CD4-positive, alpha-beta T cell treated with Interleukin-4 for 1 hour (primary cell): ENCODE measurements at regions not wholly inside any gene's neighbourhood (a gene's known extent, or its start where the extent isn't known, plus 50 kb on each side); places are given as distances from the start of the nearest gene placed in this dataset.

Source experiments
- DNase-seq, 2 donors: peaks; one replicate each; pipeline ENCODE4 v3.0.0-alpha.2; 2020 to 2022

DNA sequence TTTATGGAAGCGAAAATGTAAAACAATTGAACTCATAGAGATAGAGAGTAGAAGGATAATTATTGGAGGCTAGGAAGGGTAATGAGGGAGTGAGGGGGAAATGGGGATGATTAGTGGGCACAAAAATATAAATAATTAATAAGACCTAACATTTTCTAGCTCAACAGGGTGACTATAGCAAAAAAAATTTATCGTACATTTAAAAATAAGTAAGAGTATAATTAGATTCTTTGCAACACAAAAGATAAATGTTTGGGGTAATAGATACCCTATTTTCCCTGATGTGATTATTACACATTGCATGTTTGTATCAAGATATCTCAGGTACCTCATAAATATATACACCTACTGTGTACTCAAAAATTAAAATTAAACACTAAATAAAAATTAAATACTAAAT is 1070.0 kb downstream of the LRFN5 start:
- no peak for DNase-seq

GRCh38 chr14:42673963-42674362 is 1067.3 kb downstream of the LRFN5 start:
- DNase-seq: no peak

GRCh38 chr14:42671636-42672035 is 1065.0 kb downstream of the LRFN5 start:
- DNase-seq: no peak

GRCh38 chr14:42665083-42665482 is 1058.4 kb downstream of the LRFN5 start:
- no peak for DNase-seq

DNA sequence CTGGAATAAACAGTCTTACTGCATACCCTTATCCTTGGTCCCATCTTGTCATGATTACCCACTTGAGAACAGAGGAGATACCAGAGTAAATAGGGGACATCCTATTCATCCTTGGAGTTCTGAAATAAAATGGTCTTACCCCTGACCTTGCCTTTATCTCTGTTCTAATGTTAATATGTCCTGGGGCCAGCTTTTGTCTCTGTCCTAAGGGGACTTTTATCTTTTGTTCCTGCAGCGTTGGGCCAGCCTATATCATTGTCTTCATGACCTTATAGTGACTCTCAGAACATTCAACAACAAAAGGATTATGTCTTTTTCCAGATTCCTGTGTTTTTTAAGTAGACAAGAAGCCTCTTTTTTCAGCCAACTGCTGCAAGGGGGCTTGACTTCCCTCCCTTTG is 1057.5 kb downstream of the LRFN5 start:
- DNase-seq: no peak

GRCh38 chr14:42654707-42655106 is 1048.0 kb downstream of the LRFN5 start:
- DNase-seq: no peak

- no peak for DNase-seq
Observed at GRCh38 chr14:42642787-42643186, 1036.1 kb downstream of the LRFN5 start.

GRCh38 chr14:42633504-42634095 is 1026.9 kb downstream of the LRFN5 start:
- DNase-seq: no peak

GRCh38 chr14:42629553-42629952 is 1022.9 kb downstream of the LRFN5 start:
- DNase-seq: no peak

DNA sequence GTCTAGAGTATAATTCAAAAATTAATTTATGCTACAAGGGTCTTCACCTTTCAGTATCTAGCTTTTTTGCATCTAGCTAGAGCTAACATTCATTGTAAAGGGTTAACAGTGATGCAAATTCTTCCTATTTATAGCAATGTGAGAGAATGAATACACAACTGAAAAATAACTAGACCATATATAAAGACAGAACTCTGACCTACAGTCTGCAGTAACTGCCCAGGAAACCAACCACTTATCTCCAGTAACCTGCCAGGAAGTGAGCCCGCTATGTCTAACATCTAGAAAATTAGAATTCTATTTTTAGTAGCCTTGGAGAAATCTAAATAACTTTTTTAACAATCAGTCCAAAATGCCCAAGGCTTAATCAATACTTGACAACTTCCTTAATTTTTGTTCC is 1021.9 kb downstream of the LRFN5 start:
- no peak for DNase-seq

- DNase-seq: no peak
Observed at GRCh38 chr14:42626986-42627385, 1020.3 kb downstream of the LRFN5 start.

DNA sequence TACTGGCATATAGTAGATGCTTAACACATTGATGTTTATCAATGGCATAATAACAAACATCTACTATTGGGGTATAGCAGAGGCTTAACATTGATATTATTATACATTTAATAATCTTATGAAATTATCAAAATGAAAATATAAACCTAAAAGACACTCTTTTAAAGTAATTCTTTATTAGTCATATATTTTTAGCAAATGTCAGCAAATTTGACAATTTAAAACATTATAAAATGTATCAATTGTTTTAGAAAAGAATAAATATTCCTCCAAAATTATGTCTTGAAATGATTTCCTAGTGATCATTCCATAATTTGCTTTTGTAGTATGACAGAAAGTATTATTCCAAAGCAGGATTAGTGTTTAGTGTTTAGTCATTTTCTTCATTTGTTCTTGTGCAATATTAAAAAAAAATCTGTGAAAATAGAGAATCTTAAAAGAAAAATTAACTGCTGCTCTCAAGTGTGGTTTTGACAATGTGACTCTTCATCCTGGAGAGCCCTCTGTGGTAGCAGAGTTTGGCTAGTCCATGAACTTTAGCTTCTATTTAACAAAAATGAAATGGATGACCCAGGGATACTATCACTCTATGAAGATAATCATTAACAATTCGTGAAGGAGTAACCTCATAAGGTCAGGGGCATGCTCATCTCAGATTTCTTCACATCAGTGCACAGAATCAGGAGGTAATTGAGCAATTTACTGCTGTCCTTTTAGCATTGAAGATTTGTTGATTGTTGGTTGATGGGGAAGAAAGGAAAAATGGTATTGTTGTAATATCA is 1018.5 kb downstream of the LRFN5 start:
- DNase-seq: no peak

GRCh38 chr14:42617005-42617404 is 1010.3 kb downstream of the LRFN5 start:
- DNase-seq: no peak

- DNase-seq: no peak
Observed at GRCh38 chr14:42606839-42607238, 1000.2 kb downstream of the LRFN5 start.

DNA sequence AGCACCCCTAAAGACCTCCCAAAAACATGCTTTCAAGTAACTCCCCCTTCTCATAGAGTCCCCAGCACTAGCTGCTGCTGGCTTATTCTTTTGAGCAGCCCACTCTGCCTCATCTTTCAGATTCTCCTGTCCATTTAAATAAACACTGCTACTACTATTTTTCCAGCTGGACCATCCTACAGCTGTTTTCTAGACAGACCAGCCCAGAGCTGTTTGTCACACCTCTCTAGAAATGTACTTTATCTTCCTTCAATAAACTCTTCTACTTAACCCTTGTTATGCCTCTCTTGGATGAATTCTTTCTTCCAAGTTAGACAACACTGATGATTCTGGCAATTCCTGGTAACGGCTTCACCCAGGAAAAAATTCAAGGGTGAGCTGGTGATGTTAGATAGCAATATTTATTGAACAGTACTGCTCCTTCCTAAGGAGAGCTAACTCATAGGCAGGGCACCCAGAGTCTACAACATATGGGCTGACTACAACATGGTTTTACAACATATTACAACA is 995.7 kb downstream of the LRFN5 start:
- DNase-seq: no peak

DNA sequence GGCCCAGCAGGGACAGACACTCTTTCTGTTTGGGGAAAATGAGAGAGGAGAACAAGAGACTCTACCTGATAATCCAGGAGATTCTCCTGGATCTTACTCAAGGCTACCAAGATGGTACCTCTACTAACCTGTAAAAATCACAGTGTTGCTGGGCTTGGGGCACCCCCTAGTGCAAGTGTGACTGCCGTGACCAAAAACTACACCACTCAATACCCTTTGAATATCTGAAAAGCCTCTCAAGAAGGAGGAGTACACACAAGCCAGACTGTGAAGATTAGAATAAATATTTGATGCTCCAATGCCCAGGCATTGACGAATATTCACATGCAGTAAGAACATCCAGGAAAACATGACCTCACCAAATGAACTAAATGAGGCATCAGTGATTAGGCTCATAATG is 965.4 kb downstream of the LRFN5 start:
- no peak for DNase-seq

DNA sequence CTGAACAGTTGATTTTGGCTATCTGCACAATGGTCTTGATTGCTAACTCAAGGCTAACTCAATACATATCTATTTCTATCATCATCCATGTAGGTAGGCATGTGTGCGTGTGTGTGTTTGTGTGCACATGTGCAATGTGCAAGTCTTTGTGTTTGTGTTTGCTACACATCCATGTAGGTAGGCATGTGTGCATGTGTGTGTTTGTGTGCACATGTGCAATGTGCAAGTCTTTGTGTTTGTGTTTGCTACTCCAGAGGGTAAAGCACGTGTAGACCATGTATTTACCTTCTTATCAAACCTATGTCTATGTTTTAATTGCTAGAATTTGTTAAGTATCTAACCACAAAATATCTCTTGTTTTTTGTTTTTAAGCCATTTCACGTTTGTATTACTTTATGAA is 962.6 kb downstream of the LRFN5 start:
- no peak for DNase-seq

- no peak for DNase-seq
Observed at GRCh38 chr14:42565556-42565955, 958.9 kb downstream of the LRFN5 start.

- DNase-seq: no peak
Observed at GRCh38 chr14:42563313-42563712, 956.6 kb downstream of the LRFN5 start.

DNA sequence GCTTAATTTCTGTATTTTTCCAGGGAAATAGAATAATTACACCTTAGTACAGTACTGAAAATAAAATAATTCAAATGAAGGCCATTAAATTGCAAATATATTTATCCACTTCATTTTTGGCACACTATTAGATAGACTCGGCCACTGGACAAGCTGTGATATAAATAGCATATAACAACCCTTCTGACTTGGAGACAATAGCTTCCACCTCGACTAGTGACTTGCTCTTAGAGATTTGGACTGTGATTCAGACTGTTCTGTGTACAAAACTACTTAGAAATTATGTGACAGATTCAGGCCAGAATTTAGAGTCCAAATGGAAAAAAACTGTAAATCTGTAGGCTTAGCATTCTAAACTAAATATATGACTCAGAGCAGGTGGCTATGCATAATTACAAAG is 949.9 kb downstream of the LRFN5 start:
- DNase-seq: no peak

- no peak for DNase-seq
Observed at GRCh38 chr14:42555365-42555764, 948.7 kb downstream of the LRFN5 start.

GRCh38 chr14:42554091-42554490 is 947.4 kb downstream of the LRFN5 start:
- DNase-seq: no peak

- no peak for DNase-seq
Observed at GRCh38 chr14:42550310-42550709, 943.6 kb downstream of the LRFN5 start.

DNA sequence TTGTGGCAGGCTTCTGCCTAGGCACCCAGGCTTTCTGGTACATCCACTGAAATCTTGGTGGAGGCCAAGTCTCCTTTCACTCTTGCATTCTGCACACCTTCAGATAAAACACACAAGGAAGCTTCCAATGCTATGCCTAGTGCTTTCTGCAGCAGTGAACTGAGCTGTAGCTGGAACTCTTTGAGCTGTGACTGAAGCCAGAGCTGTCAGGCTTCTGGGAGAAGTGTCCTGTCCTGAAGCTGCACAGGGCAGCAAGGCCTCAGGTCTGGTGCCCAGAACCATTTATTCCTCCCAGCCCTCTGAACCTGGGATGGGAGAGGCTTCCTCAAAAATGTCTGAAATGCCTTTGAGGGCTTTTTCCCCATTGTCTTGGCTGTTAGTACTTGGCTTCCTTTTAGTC is 941.7 kb downstream of the LRFN5 start:
- DNase-seq: no peak

GRCh38 chr14:42545636-42546035 is 939.0 kb downstream of the LRFN5 start:
- DNase-seq: no peak
